ENCODE measurements at regions not wholly inside any gene's neighbourhood (a gene's known extent, or its start where the extent isn't known, plus 50 kb on each side); places are given as distances from the start of the nearest gene placed in this dataset.

- ATAC-seq (no peak), DNase-seq (no peak)
- Histone ChIP-seq H3K4me1 (peaks cover 0 to 4% (median 0%) of the 10 kb centered on the region in 9 donors), H3K36me3 (no peaks in the 10 kb centered on the region), H3K27me3 (peaks cover 0 to 6% (median 0%) of the 10 kb centered on the region in 7 donors), H3K27ac (no peak overlapping the region), H3K9me3 (peaks cover 0 to 3% (median 0%) of the 10 kb centered on the region in 11 donors), H3K4me3 (no peak overlapping the region)
- intact Hi-C loops (cut with DNase I), result loop anchor here (1.0 to 10.0 kb wide), 9 partner anchors 344 to 440 kb away; no protein-coding TSS in a partner anchor
- WGBS, 2 donors, result 28 to 35% methylated on average over 7 of the region's 7 CpGs
- peak; percentile 54 to 90 (median 83) for TF ChIP-seq CTCF (IDR thresholded peaks at IDR 0.05)
Observed at GRCh38 chr14:25150934-25151790, 101.2 kb upstream of the STXBP6 start.

- no peak for TF ChIP-seq CTCF (IDR thresholded peaks at IDR 0.05)
- no peaks in the 10 kb centered on the region for H3K36me3 ChIP-seq
- intact Hi-C loops (cut with DNase I), result loop anchor here in 9 of 10 donors (2.0 to 10.0 kb wide), 7 partner anchors 343 to 440 kb away; no protein-coding TSS in a partner anchor
Observed at GRCh38 chr14:25150401-25150800, 100.5 kb upstream of the STXBP6 start.

GRCh38 chr14:25140411-25140810 lies 90.5 kb upstream of the STXBP6 start:
- H3K27me3 ChIP-seq, result peaks cover 0 to 11% (median 0%) of the 10 kb centered on the region in 7 donors
- no peak overlapping the region for H3K27ac ChIP-seq
- no peak overlapping the region for H3K4me3 ChIP-seq
- no peak for DNase-seq
- 35 to 49% methylated on average over 2 of the region's 2 CpGs for WGBS, 2 donors
- peak in 1 of 8 donors; percentile 42 for ATAC-seq
- H3K9me3 ChIP-seq, result peaks cover 0 to 5% (median 0%) of the 10 kb centered on the region in 11 donors
- intact Hi-C loops (cut with DNase I), result no loop called here
- TF ChIP-seq CTCF (IDR thresholded peaks at IDR 0.05), result no peak
- H3K36me3 ChIP-seq, result no peaks in the 10 kb centered on the region
- H3K4me1 ChIP-seq, result peaks cover 0 to 4% (median 0%) of the 10 kb centered on the region in 9 donors

More at GRCh38 chr14:25150401-25150800, 100.5 kb upstream of the STXBP6 start:
- Histone ChIP-seq H3K9me3 (peaks cover 0 to 4% (median 0%) of the 10 kb centered on the region in 11 donors), H3K4me3 (no peak overlapping the region), H3K27me3 (peaks cover 0 to 3% (median 0%) of the 10 kb centered on the region in 7 donors), H3K27ac (no peak overlapping the region), H3K4me1 (peaks cover 0 to 4% (median 0%) of the 10 kb centered on the region in 9 donors)
- no peak for DNase-seq
- no peak for ATAC-seq

GRCh38 chr14:25136811-25137210 lies 86.9 kb upstream of the STXBP6 start:
- ATAC-seq (no peak), DNase-seq (no peak)
- Histone ChIP-seq H3K4me1 (peaks cover 0 to 10% (median 0%) of the 10 kb centered on the region in 9 donors), H3K9me3 (peaks cover 0 to 5% (median 0%) of the 10 kb centered on the region in 11 donors), H3K4me3 (no peak overlapping the region), H3K27ac (no peak overlapping the region), H3K36me3 (no peaks in the 10 kb centered on the region), H3K27me3 (peaks cover 0 to 24% (median 11%) of the 10 kb centered on the region in 7 donors)
- WGBS, 2 donors, result 82 to 84% methylated on average over 5 of the region's 5 CpGs
- TF ChIP-seq CTCF (IDR thresholded peaks at IDR 0.05), result no peak
- intact Hi-C loops (cut with DNase I), result loop anchor here in 1 of 10 donors (10.0 kb wide), 1 partner anchor 172 kb away; no protein-coding TSS in a partner anchor

Data from heart right ventricle (tissue), 16 donors.